ENCODE measurements at regions not wholly inside any gene's neighbourhood (a gene's known extent, or its start where the extent isn't known, plus 50 kb on each side); places are given as distances from the start of the nearest gene placed in this dataset.

- H3K4me1 Mint-ChIP-seq (ENCODE audit: low read depth, unreplicated experiment), result no peaks in the 10 kb centered on the region
- no peak overlapping the region for H3K4me3 Mint-ChIP-seq (ENCODE audit: low read depth, unreplicated experiment)
- intact Hi-C loops (cut with micrococcal nuclease; ENCODE audit: unreplicated experiment), result no loop called here
- no peak overlapping the region for H3K27ac Mint-ChIP-seq (ENCODE audit: unreplicated experiment)
- no peak for TF ChIP-seq CTCF (IDR thresholded peaks at IDR 0.05; ENCODE audit: unreplicated experiment)
- no peaks in the 10 kb centered on the region for H3K36me3 Mint-ChIP-seq (ENCODE audit: insufficient read depth, unreplicated experiment)
- CTCF ChIA-PET, result no interaction called here
- BruUV-seq (replicated peaks), result no TSS peak
- H3K9me3 Mint-ChIP-seq (ENCODE audit: low read depth, unreplicated experiment), result no peaks in the 10 kb centered on the region
- H3K27me3 Mint-ChIP-seq (ENCODE audit: unreplicated experiment), result no peaks in the 10 kb centered on the region
- DNase-seq, result no peak
Observed at GRCh38 chr5:6266671-6267197, 111.6 kb downstream of the MED10 start.

GRCh38 chr5:6264394-6264793, 114.0 kb downstream of the MED10 start:
- Mint-ChIP-seq H3K27me3 (ENCODE audit: unreplicated experiment) (no peaks in the 10 kb centered on the region), H3K27ac (ENCODE audit: unreplicated experiment) (no peak overlapping the region), H3K4me1 (ENCODE audit: low read depth, unreplicated experiment) (no peaks in the 10 kb centered on the region), H3K4me3 (ENCODE audit: low read depth, unreplicated experiment) (no peak overlapping the region), H3K9me3 (ENCODE audit: low read depth, unreplicated experiment) (peaks cover 2% of the 10 kb centered on the region), H3K36me3 (ENCODE audit: insufficient read depth, unreplicated experiment) (no peaks in the 10 kb centered on the region)
- no peak for DNase-seq
- intact Hi-C loops (cut with micrococcal nuclease; ENCODE audit: unreplicated experiment), result no loop called here
- BruUV-seq (replicated peaks), result no TSS peak
- CTCF ChIA-PET, result no interaction called here
- no peak for TF ChIP-seq CTCF (IDR thresholded peaks at IDR 0.05; ENCODE audit: unreplicated experiment)

- no TSS peak for BruUV-seq (replicated peaks)
- Mint-ChIP-seq H3K36me3 (ENCODE audit: insufficient read depth, unreplicated experiment) (no peaks in the 10 kb centered on the region), H3K27ac (ENCODE audit: unreplicated experiment) (no peak overlapping the region), H3K9me3 (ENCODE audit: low read depth, unreplicated experiment) (peaks cover 2% of the 10 kb centered on the region), H3K4me3 (ENCODE audit: low read depth, unreplicated experiment) (no peak overlapping the region), H3K27me3 (ENCODE audit: unreplicated experiment) (peaks cover 5% of the 10 kb centered on the region), H3K4me1 (ENCODE audit: low read depth, unreplicated experiment) (no peaks in the 10 kb centered on the region)
- TF ChIP-seq CTCF (IDR thresholded peaks at IDR 0.05; ENCODE audit: unreplicated experiment), result no peak
- DNase-seq, result no peak
- intact Hi-C loops (cut with micrococcal nuclease; ENCODE audit: unreplicated experiment), result no loop called here
- CTCF ChIA-PET, result no interaction called here
Observed at GRCh38 chr5:6262651-6263363, 115.5 kb downstream of the MED10 start.

GRCh38 chr5:6261668-6262067, 116.7 kb downstream of the MED10 start:
- intact Hi-C loops (cut with micrococcal nuclease; ENCODE audit: unreplicated experiment), result no loop called here
- Mint-ChIP-seq H3K9me3 (ENCODE audit: low read depth, unreplicated experiment) (peaks cover 2% of the 10 kb centered on the region), H3K27me3 (ENCODE audit: unreplicated experiment) (peaks cover 9% of the 10 kb centered on the region), H3K4me1 (ENCODE audit: low read depth, unreplicated experiment) (no peaks in the 10 kb centered on the region), H3K4me3 (ENCODE audit: low read depth, unreplicated experiment) (no peak overlapping the region), H3K27ac (ENCODE audit: unreplicated experiment) (no peak overlapping the region), H3K36me3 (ENCODE audit: insufficient read depth, unreplicated experiment) (no peaks in the 10 kb centered on the region)
- CTCF ChIA-PET, result no interaction called here
- TF ChIP-seq CTCF (IDR thresholded peaks at IDR 0.05; ENCODE audit: unreplicated experiment), result no peak
- no peak for DNase-seq
- BruUV-seq (replicated peaks), result no TSS peak

All from Calu3 (cell line).